ENCODE measurements at regions not wholly inside any gene's neighbourhood (a gene's known extent, or its start where the extent isn't known, plus 50 kb on each side); places are given as distances from the start of the nearest gene placed in this dataset.

DNA sequence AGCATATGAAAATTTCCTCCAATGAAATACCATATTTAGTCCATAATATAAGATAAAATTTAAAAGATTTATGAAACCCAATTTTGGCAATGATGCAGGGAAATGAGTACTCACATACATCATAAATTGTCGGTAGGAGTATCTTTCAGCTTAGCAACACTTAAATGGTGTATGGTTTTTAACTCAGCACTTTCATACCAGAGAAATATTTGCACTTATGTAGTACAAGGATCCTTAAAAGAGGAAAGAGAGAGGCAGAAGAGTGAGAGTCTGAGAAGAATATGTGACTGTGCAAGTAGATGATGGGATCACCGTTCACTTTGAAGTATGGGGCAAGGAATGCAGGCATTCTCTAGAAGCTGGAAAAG, 379.3 kb upstream of the DCN start:
- Histone ChIP-seq H3K4me1 (ENCODE audit: low read length) (peaks cover 8% of the 10 kb centered on the region; the same call in 1 of the 2 replicates), H3K79me2 (ENCODE audit: low read length) (no peaks in the 10 kb centered on the region), H3F3A (ENCODE audit: insufficient read depth, low read length) (no peaks in the 10 kb centered on the region), H3K27me3 (replicated peaks; ENCODE audit: insufficient read depth, low read length) (no peaks in the 10 kb centered on the region), H3K4me3 (ENCODE audit: low read length) (no peak overlapping the region), H4K20me1 (ENCODE audit: insufficient read depth, low read length) (no peaks in the 10 kb centered on the region), H3K9me3 (replicated peaks; ENCODE audit: insufficient read depth, low read length) (no peaks in the 10 kb centered on the region), H3K36me3 (replicated peaks; ENCODE audit: insufficient read depth, low read length) (no peaks in the 10 kb centered on the region), H3K4me2 (ENCODE audit: low read depth, low read length) (peak overlapping the region; percentile 24; the same call in 1 of the 2 replicates), H3K9me2 (replicated peaks; ENCODE audit: insufficient read depth, low read length) (no peaks in the 10 kb centered on the region), H3K27ac (ENCODE audit: low read length) (no peak overlapping the region), H2AFZ (ENCODE audit: low read length) (0 out of 2 replicates have a peak overlapping the region, but pooled peaks have one; percentile 27), H3K9ac (ENCODE audit: low read length) (no peak overlapping the region)
- TF ChIP-seq EZH2 (optimal IDR thresholded peaks at IDR 0.05; ENCODE audit: low read depth, low read length) (no peak), EZH2phosphoT487 (IDR thresholded peaks at IDR 0.05; ENCODE audit: low read length) (no peak)
- TF ChIP-seq, protein P1, sequence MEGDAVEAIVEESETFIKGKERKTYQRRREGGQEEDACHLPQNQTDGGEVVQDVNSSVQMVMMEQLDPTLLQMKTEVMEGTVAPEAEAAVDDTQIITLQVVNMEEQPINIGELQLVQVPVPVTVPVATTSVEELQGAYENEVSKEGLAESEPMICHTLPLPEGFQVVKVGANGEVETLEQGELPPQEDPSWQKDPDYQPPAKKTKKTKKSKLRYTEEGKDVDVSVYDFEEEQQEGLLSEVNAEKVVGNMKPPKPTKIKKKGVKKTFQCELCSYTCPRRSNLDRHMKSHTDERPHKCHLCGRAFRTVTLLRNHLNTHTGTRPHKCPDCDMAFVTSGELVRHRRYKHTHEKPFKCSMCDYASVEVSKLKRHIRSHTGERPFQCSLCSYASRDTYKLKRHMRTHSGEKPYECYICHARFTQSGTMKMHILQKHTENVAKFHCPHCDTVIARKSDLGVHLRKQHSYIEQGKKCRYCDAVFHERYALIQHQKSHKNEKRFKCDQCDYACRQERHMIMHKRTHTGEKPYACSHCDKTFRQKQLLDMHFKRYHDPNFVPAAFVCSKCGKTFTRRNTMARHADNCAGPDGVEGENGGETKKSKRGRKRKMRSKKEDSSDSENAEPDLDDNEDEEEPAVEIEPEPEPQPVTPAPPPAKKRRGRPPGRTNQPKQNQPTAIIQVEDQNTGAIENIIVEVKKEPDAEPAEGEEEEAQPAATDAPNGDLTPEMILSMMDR (IDR thresholded peaks at IDR 0.05; ENCODE audit: low read length): no peak
- no peak for DNase-seq

DNA sequence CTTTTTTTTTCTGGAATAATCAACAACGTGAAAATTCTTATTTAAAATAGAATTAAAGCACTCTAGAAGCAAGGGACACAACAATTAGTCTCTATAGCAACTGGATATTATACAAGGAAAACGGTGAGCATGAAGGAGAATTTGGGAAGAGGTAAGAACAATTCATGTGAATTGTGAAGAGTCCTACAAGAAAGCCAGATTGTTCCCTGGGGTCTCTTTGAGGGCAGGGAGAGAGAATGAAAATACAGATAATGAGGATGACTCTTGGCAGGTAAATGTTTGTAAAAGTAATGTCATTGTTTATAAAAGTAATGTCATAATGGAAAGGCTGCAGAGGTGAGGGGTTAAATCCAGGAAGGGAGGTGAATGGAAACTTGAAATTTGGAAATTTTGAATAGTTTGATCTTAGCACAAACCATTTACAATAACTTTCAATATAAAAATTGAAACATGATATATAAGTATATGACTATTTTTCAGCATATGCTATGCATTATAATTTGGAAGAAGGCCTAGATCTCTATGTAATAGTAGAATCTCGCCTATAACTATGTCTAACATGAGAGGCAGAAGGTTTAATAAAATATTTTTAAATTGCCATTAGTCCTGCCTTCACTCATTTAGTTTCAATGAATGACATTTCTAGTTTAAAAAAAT, 378.8 kb upstream of the DCN start:
- Histone ChIP-seq H3K9ac (ENCODE audit: low read length) (no peak overlapping the region), H3K27ac (ENCODE audit: low read length) (no peak overlapping the region), H3K9me2 (replicated peaks; ENCODE audit: insufficient read depth, low read length) (no peaks in the 10 kb centered on the region), H3K4me1 (ENCODE audit: low read length) (peaks cover 8% of the 10 kb centered on the region; the same call in 1 of the 2 replicates), H3K27me3 (replicated peaks; ENCODE audit: insufficient read depth, low read length) (no peaks in the 10 kb centered on the region), H3K9me3 (replicated peaks; ENCODE audit: insufficient read depth, low read length) (no peaks in the 10 kb centered on the region), H3K79me2 (ENCODE audit: low read length) (no peaks in the 10 kb centered on the region), H3K4me2 (ENCODE audit: low read depth, low read length) (no peak overlapping the region), H2AFZ (ENCODE audit: low read length) (no peak overlapping the region), H4K20me1 (ENCODE audit: insufficient read depth, low read length) (no peaks in the 10 kb centered on the region), H3K36me3 (replicated peaks; ENCODE audit: insufficient read depth, low read length) (no peaks in the 10 kb centered on the region), H3F3A (ENCODE audit: insufficient read depth, low read length) (no peaks in the 10 kb centered on the region), H3K4me3 (ENCODE audit: low read length) (no peak overlapping the region)
- DNase-seq: no peak
- TF ChIP-seq EZH2 (optimal IDR thresholded peaks at IDR 0.05; ENCODE audit: low read depth, low read length) (no peak), EZH2phosphoT487 (IDR thresholded peaks at IDR 0.05; ENCODE audit: low read length) (no peak)
- TF ChIP-seq, protein P1 (IDR thresholded peaks at IDR 0.05; ENCODE audit: low read length): no peak

GRCh38 chr12:91556909-91557308, 374.3 kb upstream of the DCN start:
- H3K9me3 ChIP-seq (replicated peaks; ENCODE audit: insufficient read depth, low read length): no peaks in the 10 kb centered on the region
- no peaks in the 10 kb centered on the region for H4K20me1 ChIP-seq (ENCODE audit: insufficient read depth, low read length)
- no peaks in the 10 kb centered on the region for H3F3A ChIP-seq (ENCODE audit: insufficient read depth, low read length)

More at GRCh38 chr12:91556909-91557308, 374.3 kb upstream of the DCN start:
- H3K9ac ChIP-seq (ENCODE audit: low read length): no peak overlapping the region
- no peak overlapping the region for H3K4me3 ChIP-seq (ENCODE audit: low read length)
- no peaks in the 10 kb centered on the region for H3K9me2 ChIP-seq (replicated peaks; ENCODE audit: insufficient read depth, low read length)
- H3K36me3 ChIP-seq (replicated peaks; ENCODE audit: insufficient read depth, low read length): no peaks in the 10 kb centered on the region
- no peak for DNase-seq
- H2AFZ ChIP-seq (ENCODE audit: low read length): no peak overlapping the region
- no peak overlapping the region for H3K4me2 ChIP-seq (ENCODE audit: low read depth, low read length)
- H3K27ac ChIP-seq (ENCODE audit: low read length): no peak overlapping the region
- TF ChIP-seq EZH2 (optimal IDR thresholded peaks at IDR 0.05; ENCODE audit: low read depth, low read length) (no peak), EZH2phosphoT487 (IDR thresholded peaks at IDR 0.05; ENCODE audit: low read length) (no peak)
- TF ChIP-seq, protein P1 (IDR thresholded peaks at IDR 0.05; ENCODE audit: low read length): no peak
- no peaks in the 10 kb centered on the region for H3K79me2 ChIP-seq (ENCODE audit: low read length)
- no peaks in the 10 kb centered on the region for H3K4me1 ChIP-seq (ENCODE audit: low read length)
- no peaks in the 10 kb centered on the region for H3K27me3 ChIP-seq (replicated peaks; ENCODE audit: insufficient read depth, low read length)
